LNCAP (cell line): ENCODE measurements at regions not wholly inside any gene's neighbourhood (a gene's known extent, or its start where the extent isn't known, plus 50 kb on each side); places are given as distances from the start of the nearest gene placed in this dataset.

Source experiments
- TF ChIP-seq, protein P1 (sequence below): fragments of 450-650 bp; IDR thresholded peaks from 2 replicates; pipeline ENCODE4 v1.5.1; 2017; ENCODE audit warnings: mild to moderate bottlenecking

DNA sequence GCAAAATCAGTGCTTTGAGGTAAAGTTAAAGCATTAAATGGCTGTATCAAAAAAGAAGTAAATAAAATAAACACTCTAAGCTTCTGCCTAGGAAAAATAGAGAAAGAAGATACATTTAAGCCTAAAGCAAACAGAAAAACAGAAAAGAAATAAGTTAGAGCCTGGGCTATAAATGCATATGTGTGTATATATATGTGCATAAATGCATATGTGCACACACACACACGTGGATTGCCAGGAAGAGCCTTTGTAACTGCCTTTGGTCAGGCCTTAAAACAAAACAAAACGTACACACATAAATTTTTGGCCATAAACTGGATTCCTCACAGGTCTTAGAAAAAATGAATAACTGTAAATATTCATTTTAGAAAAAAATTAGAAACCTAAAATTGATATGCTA, 925.8 kb downstream of the MRPL39 start:
- TF ChIP-seq, protein P1, sequence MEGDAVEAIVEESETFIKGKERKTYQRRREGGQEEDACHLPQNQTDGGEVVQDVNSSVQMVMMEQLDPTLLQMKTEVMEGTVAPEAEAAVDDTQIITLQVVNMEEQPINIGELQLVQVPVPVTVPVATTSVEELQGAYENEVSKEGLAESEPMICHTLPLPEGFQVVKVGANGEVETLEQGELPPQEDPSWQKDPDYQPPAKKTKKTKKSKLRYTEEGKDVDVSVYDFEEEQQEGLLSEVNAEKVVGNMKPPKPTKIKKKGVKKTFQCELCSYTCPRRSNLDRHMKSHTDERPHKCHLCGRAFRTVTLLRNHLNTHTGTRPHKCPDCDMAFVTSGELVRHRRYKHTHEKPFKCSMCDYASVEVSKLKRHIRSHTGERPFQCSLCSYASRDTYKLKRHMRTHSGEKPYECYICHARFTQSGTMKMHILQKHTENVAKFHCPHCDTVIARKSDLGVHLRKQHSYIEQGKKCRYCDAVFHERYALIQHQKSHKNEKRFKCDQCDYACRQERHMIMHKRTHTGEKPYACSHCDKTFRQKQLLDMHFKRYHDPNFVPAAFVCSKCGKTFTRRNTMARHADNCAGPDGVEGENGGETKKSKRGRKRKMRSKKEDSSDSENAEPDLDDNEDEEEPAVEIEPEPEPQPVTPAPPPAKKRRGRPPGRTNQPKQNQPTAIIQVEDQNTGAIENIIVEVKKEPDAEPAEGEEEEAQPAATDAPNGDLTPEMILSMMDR = no peak

DNA sequence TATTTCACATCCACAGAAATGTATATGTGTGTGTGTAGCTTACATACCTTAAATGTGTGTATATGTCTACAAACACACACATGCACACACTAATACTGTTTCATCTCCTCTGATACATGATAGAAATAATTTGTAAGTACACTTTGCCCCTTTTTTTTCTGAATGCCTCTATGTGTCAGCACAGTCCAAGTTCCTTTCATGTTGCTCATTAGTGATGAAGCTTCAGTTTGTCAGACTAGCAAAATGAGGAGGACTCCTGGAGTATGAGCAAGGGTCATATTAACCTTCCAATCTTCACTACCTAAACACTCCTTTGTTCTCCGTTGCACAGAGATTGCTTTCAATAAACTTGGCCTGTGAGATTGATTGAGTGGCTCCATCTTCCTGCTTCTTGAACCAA, 935.4 kb downstream of the MRPL39 start:
- TF ChIP-seq, protein P1 = no peak

DNA sequence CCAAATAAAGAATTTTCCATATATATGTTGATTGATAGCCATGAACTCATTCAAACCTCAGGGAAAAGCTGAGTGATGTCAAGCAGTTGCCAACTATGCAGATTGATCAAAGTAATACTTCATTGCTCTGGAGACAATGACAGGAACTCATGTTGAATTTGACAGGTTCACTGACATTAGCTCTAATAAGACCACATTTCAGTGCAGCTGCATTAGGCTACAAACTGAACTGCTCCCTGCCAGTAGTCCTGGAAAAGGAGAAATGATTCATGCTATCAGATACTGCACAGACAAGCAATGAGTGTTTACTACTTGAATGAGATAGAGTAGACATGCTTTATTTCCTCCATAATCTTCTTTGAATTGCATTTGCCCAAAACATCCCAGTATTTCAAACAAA, 948.4 kb downstream of the MRPL39 start:
- TF ChIP-seq, protein P1 = no peak

DNA sequence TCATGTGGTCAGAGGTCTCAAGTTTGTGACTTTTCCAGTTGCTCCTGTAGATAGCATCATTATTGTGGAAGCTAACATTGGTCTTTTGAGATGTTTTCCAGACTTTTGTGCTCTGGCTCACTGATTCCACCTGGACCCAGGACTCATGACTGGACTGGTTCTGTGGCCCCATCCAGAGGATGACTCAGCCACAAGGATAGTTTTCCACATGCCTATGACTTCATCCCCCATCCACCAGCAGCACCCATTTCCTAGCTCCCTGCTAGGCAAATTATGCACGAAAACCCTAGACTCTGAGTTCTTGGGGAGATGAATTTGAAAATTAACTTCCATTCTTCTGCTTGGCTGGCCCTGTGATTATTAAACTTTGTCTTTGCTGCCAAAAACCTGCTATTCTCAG, 949.3 kb downstream of the MRPL39 start:
- TF ChIP-seq, protein P1 = no peak

DNA sequence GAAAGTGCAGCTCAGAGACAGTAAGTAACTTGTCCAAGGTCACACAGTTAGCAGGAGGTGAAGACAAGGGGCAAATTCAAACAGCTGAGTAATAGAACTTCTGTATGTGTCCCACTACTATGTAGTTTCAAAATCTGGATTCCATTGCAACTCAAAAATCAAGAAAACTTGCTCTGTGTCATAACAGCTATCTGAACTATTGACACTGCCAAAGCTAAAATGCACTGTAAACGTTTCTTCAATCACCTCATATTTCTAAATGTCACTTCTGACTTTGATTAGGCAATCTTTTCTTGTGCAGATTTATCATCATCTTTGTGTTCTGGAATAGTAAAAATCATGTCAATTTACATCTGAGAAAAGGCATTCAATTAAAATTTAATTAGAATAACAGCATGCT, 957.6 kb downstream of the MRPL39 start:
- TF ChIP-seq, protein P1 = no peak

DNA sequence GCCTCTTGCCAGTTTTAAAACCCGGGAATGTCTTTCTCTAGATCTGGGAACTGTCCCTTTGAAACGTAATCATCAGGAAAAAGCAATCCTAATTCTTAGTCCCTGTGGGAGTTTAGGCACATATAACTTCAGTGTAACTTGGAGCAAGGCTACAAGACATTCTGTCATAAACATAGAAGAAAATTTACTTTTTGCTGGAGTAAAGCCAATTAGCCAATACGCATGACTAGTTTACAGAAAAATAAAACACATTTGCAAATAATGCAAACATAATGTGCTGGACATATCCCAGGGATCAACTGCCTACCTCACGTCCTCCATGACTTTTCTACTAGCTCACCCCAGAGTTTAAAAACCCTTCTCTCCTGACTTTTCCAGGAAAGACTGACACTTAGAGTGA, 970.6 kb downstream of the MRPL39 start:
- TF ChIP-seq, protein P1 = no peak

DNA sequence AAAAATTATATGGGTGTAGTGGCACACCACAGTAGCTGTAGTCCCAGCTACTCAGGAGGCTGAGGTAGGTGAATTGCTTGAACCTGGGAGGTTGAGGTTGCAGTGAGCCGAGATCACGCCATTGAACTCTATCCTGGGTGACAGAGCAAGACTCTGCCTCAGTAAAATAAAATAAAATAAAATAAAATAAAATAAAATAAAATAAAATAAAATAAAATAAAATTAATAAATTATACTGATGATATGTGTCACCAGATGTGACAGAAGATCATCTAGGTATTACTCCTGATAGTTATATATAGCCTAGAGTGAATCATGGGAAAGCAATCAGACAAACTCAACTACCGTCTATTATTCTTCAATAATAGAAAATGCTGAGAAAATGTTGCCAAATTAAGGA, 972.5 kb downstream of the MRPL39 start:
- TF ChIP-seq, protein P1 = no peak

DNA sequence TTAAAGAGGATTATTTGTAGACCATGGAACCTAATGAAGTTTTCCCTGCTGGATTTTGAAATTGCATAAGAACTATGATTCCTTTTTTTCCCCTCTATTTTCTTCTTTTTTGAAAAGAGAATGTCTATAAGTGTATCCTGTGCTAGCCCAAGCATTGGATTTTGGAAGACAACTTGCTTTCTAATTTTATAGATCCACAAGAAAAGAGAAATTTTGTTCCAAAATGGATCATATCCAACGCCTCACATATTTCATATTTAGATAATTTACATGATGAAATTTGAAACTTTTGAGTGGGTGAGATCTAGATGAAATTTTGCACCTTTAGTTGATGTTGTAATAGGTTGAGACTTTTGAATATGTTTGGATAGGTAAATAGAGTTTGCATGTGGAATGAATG, 978.7 kb downstream of the MRPL39 start:
- TF ChIP-seq, protein P1 = no peak
